HG02840 (cell line): ENCODE measurements at regions not wholly inside any gene's neighbourhood (a gene's known extent, or its start where the extent isn't known, plus 50 kb on each side); places are given as distances from the start of the nearest gene placed in this dataset.

Source experiments
- ATAC-seq: cut with Tn5 transposase; IDR thresholded peaks from one replicate; pipeline ENCODE4 v1.9.1; 2021; ENCODE audit warnings: mild to moderate bottlenecking, moderate library complexity, moderate number of reproducible peaks; ENCODE audit not compliant: unreplicated experiment, low FRiP score

- ATAC-seq = no peak
These were observed 69.1 kb upstream of the CFAP20DC start for GRCh38 chr3:59118928-59119327.

- no peak for ATAC-seq
These were observed 67.6 kb upstream of the CFAP20DC start for GRCh38 chr3:59117396-59117795.

- no peak for ATAC-seq
These were observed 66.4 kb upstream of the CFAP20DC start for GRCh38 chr3:59116233-59116537.

- ATAC-seq = no peak
These were observed 65.8 kb upstream of the CFAP20DC start for GRCh38 chr3:59115364-59116232.

GRCh38 chr3:59107856-59108815, 58.3 kb upstream of the CFAP20DC start:
- no peak for ATAC-seq

GRCh38 chr3:59106085-59106648, 56.3 kb upstream of the CFAP20DC start:
- no peak for ATAC-seq

- ATAC-seq = no peak
These were observed 53.7 kb upstream of the CFAP20DC start for GRCh38 chr3:59103552-59103951.

- no peak for ATAC-seq
These were observed 51.5 kb upstream of the CFAP20DC start for GRCh38 chr3:59101231-59101736.
